K562 (cell line): ENCODE measurements at regions not wholly inside any gene's neighbourhood (a gene's known extent, or its start where the extent isn't known, plus 50 kb on each side); places are given as distances from the start of the nearest gene placed in this dataset.

ENCODE experiments used
- ATAC-seq: fragments of 200-7000 bp; cut with Tn5 transposase; 3 replicates; pipeline ENCODE4 v1.9.1; 2020; ENCODE audit warnings: moderate library complexity
- BruUV-seq: library from RNA; stranded (reverse); fragments of 400-500 nt; replicated peaks from 2 replicates; lab custom pipeline; 2021; lab: Mats Ljungman, UMichigan
- CTCF ChIA-PET: fragments of 300-600 bp; formaldehyde crosslinking; extraction: SDS; loops from one replicate; lab custom pipeline; 2021; ENCODE audit warnings: low intra/inter-chr PET ratio; lab: Yijun Ruan, JAX
- POLR2A ChIA-PET: fragments of 300-600, 350-650 bp; sonication (Branson Sonifier 250); formaldehyde crosslinking; extraction: SDS; loops from one replicate; lab custom pipeline; 2021; ENCODE audit warnings: antibody characterized with exemption, inconsistent platforms; lab: Yijun Ruan, JAX
- DNase-seq, 4 experiments: peaks; one replicate each; pipeline versions ENCODE4 v3.0.0 to v3.0.0-alpha.2; 2011 to 2018; ENCODE audit warnings: low spot score in 3 of 4, mixed read lengths in 3 of 4; ENCODE audit errors: extremely low read depth in 1 of 4
- FAIRE-seq: peaks from 2 replicates; lab custom pipeline; 2011; peaks lifted over from hg19 to GRCh38; lab: Jason Lieb, UNC
- H2AFZ ChIP-seq: 2 replicates; pipeline ENCODE4 v1.6.0; 2011; ENCODE audit warnings: low read depth, low read length, control low read depth, inconsistent platforms
- H3K27ac ChIP-seq: fragments of 200-600 bp; 3 replicates; pipeline ENCODE4 v1.8.0; 2011; ENCODE audit warnings: low read depth, mild to moderate bottlenecking, control low read depth, inconsistent platforms, low read length, moderate library complexity, mixed read lengths; ENCODE audit errors: extremely low read depth
- H3K27me3 ChIP-seq, 2 experiments: fragments of 300-600 bp in 1 of 2; 2 replicates in 1 of 2; 3 replicates in 1 of 2; pipeline versions ENCODE4 v1.6.0 to v1.8.0; 2011; ENCODE audit warnings: inconsistent platforms in 2 of 2, low read length in 2 of 2, mild to moderate bottlenecking in 1 of 2, mixed read lengths in 1 of 2, moderate library complexity in 1 of 2; ENCODE audit not compliant: control insufficient read depth in 2 of 2, insufficient read depth in 2 of 2
- H3K36me3 ChIP-seq: fragments of 300-600 bp; 3 replicates; pipeline ENCODE4 v1.8.0; 2011; ENCODE audit warnings: mild to moderate bottlenecking, low read length, inconsistent platforms; ENCODE audit not compliant: control insufficient read depth, insufficient read depth
- H3K4me1 ChIP-seq, 2 experiments: fragments of 200-600 bp in 1 of 2; replicated peaks in 1 of 2; 2 replicates in 1 of 2; 3 replicates in 1 of 2; pipeline versions ENCODE4 v1.5.1 to v1.8.0; 2011; ENCODE audit warnings: inconsistent platforms in 2 of 2, low read length in 2 of 2, mild to moderate bottlenecking in 1 of 2, mixed read lengths in 1 of 2, moderate library complexity in 1 of 2; ENCODE audit not compliant: control insufficient read depth in 2 of 2, insufficient read depth in 2 of 2
- H3K4me2 ChIP-seq: 2 replicates; pipeline ENCODE4 v1.6.1; 2011; ENCODE audit warnings: low read length, control low read depth, inconsistent platforms, mixed read lengths; ENCODE audit not compliant: insufficient read depth
- H3K4me3 ChIP-seq: fragments of 200-600 bp; sonication (generic), shearing (Covaris generic); 2 replicates; pipeline ENCODE4 v1.5.1; 2016; ENCODE audit warnings: control low read depth, inconsistent platforms
- H3K79me2 ChIP-seq: fragments of 200-600 bp; 3 replicates; pipeline ENCODE4 v1.8.0; 2011; ENCODE audit warnings: low read length, inconsistent platforms; ENCODE audit not compliant: control insufficient read depth, insufficient read depth
- H3K9ac ChIP-seq, 2 experiments: 2 replicates each; pipeline versions ENCODE4 v1.6.0 to v1.6.1; 2011; ENCODE audit warnings: low read depth in 2 of 2, low read length in 2 of 2, control low read depth in 1 of 2, inconsistent platforms in 1 of 2, mild to moderate bottlenecking in 1 of 2, mixed read lengths in 1 of 2; ENCODE audit not compliant: insufficient read depth in 1 of 2
- H3K9me1 ChIP-seq: one replicate; pipeline ENCODE4 v1.6.0; 2011; ENCODE audit warnings: inconsistent platforms, mild to moderate bottlenecking, low read length, moderate library complexity; ENCODE audit not compliant: control insufficient read depth, insufficient read depth
- H3K9me3 ChIP-seq: replicated peaks from 2 replicates; pipeline ENCODE4 v1.5.1; 2011; ENCODE audit warnings: low read depth, low read length, inconsistent platforms; ENCODE audit not compliant: control insufficient read depth, insufficient read depth
- H4K20me1 ChIP-seq: replicated peaks from 2 replicates; pipeline ENCODE4 v1.6.1; 2011; ENCODE audit warnings: low read length, inconsistent platforms, mixed read lengths; ENCODE audit not compliant: control insufficient read depth, insufficient read depth
- IFI16 ChIP-seq: fragments of 250-450 bp; sonication (Bioruptor Pico); IDR thresholded peaks from 2 replicates; pipeline ENCODE4 v2.1.2; 2022; ENCODE audit warnings: mild to moderate bottlenecking, inconsistent platforms
- MECOM ChIP-seq: fragments of 250-450 bp; sonication (Bioruptor Pico); IDR thresholded peaks from 2 replicates; pipeline ENCODE4 v1.8.0; 2022; ENCODE audit warnings: inconsistent platforms
- RBM34 ChIP-seq: fragments of 200-400 bp; formaldehyde crosslinking; IDR thresholded peaks from 2 replicates; pipeline ENCODE4 v1.6.1; 2018; ENCODE audit warnings: low read length, borderline replicate concordance; ENCODE audit not compliant: insufficient read depth
- SMARCB1 ChIP-seq: IDR thresholded peaks from 2 replicates; pipeline ENCODE4 v1.6.1; 2011; ENCODE audit warnings: improper control_type of control experiment, low read depth; ENCODE audit not compliant: insufficient read length
- SPI1 ChIP-seq: IDR thresholded peaks from 2 replicates; pipeline ENCODE4 v1.6.1; 2011; ENCODE audit warnings: low read depth, low read length, control low read depth, borderline replicate concordance
- TAF1 ChIP-seq: IDR thresholded peaks from 2 replicates; pipeline ENCODE4 v1.6.1; 2011; ENCODE audit warnings: mild to moderate bottlenecking, low read length, moderate library complexity; ENCODE audit not compliant: insufficient read depth, control insufficient read depth, severe bottlenecking; ENCODE audit errors: extremely low read depth
- ZNF146 ChIP-seq: IDR thresholded peaks from one replicate; pipeline ENCODE4 v1.6.1; 2018; ENCODE audit warnings: missing compliant biosample characterization; ENCODE audit not compliant: unreplicated experiment
- WGBS: fragments of 100-300 bp; shearing (Covaris generic); methylation state at CpG from one replicate; pipeline ENCODE4 v1.1.6; 2016; ENCODE audit warnings: low coverage, mixed read lengths; ENCODE audit not compliant: insufficient coverage; ENCODE audit errors: missing lambda C conversion rate; 5-methylcytosine and 5-hydroxymethylcytosine counted together
- in situ Hi-C: fragments of 300-500 bp; cut with MboI; formaldehyde crosslinking; loops from 4 replicates; pipeline ENCODE4 v1.15.0; 2018; ENCODE audit warnings: inconsistent platforms, mixed read lengths
- intact Hi-C: fragments of 100-400 bp; cut with micrococcal nuclease; formaldehyde crosslinking; loops from 2 replicates; pipeline ENCODE4 v1.14.2; 2022
- TF ChIP-seq, protein P1 (sequence below): fragments of 250-450 bp; sonication (Bioruptor Pico); IDR thresholded peaks from 2 replicates; pipeline ENCODE4 v1.8.0; 2022; ENCODE audit warnings: moderate library complexity, mild to moderate bottlenecking, inconsistent platforms
- TF ChIP-seq, protein P2 (sequence below): sonication (generic); formaldehyde crosslinking; IDR thresholded peaks from 2 replicates; pipeline ENCODE4 v1.8.1; 2023; ENCODE audit warnings: missing genetic modification reagents, mild to moderate bottlenecking, borderline replicate concordance
- TF ChIP-seq, protein P3 (sequence below): fragments of 450-650 bp; IDR thresholded peaks from 2 replicates; pipeline ENCODE4 v1.7.0; 2016; ENCODE audit warnings: borderline replicate concordance
- TF ChIP-seq, protein P4 (sequence below): sonication (generic); formaldehyde crosslinking; IDR thresholded peaks from 2 replicates; pipeline ENCODE4 v1.8.0; 2022; ENCODE audit warnings: mild to moderate bottlenecking, missing genetic modification reagents, borderline replicate concordance

DNA sequence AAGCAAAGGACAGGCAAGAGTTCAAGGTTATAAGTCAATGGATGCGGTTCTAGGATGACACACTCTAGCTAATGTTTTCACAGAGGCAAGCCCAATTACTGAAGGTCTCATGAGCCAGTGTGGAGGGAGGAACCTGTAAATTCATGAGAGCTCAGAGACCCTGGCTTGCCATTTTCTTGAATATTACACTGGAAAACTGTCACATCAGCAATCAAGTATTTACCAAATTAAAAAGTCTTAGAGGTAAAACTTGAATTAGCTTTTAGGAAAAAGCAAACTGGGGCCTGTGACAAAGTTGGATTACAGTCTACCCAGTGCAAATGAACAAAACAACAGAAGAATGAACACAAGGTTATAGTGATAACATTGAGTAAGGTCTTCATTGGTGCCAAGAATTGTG is 636.9 kb upstream of the TLE4 start (continued):
- TF ChIP-seq, protein P1, sequence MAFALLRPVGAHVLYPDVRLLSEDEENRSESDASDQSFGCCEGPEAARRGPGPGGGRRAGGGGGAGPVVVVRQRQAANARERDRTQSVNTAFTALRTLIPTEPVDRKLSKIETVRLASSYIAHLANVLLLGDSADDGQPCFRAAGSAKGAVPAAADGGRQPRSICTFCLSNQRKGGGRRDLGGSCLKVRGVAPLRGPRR, result no peak

DNA sequence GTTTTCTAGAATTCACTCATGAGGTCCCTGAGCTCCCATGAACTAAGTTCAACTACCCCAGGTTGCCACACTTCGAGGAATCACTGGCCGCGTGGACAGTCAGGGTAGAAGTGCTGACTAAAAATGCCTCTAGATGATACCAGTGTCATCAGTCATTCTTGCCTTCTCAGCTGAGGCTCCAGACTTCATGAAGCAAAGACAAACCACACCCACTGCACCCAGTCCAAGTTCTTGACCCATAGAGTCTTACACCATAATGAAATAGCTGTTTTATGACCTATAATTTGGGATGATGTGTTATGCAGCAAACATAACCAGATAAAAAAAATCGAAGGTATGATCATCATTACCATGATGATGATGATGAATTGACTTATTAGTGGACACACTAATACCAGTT is 632.9 kb upstream of the TLE4 start:
- Histone ChIP-seq H3K27me3 (no peaks in the 10 kb centered on the region), H4K20me1 (no peaks in the 10 kb centered on the region), H2AFZ (no peak overlapping the region), H3K4me3 (no peak overlapping the region), H3K27ac (no peak overlapping the region), H3K4me1 (no peaks in the 10 kb centered on the region), H3K9me1 (no peaks in the 10 kb centered on the region), H3K9me3 (no peaks in the 10 kb centered on the region), H3K79me2 (no peaks in the 10 kb centered on the region), H3K36me3 (no peaks in the 10 kb centered on the region), H3K4me2 (no peak overlapping the region), H3K9ac (no peak overlapping the region)
- ChIA-PET POLR2A (no interaction called here), CTCF (no interaction called here)
- FAIRE-seq (no peak), ATAC-seq (no peak), DNase-seq (no peak)
- BruUV-seq, result no TSS peak
- 0% methylated on average over 4 of the region's 4 CpGs for WGBS
- in situ Hi-C loops, result no loop called here
- intact Hi-C loops, result no loop called here
- TF ChIP-seq, protein P2, sequence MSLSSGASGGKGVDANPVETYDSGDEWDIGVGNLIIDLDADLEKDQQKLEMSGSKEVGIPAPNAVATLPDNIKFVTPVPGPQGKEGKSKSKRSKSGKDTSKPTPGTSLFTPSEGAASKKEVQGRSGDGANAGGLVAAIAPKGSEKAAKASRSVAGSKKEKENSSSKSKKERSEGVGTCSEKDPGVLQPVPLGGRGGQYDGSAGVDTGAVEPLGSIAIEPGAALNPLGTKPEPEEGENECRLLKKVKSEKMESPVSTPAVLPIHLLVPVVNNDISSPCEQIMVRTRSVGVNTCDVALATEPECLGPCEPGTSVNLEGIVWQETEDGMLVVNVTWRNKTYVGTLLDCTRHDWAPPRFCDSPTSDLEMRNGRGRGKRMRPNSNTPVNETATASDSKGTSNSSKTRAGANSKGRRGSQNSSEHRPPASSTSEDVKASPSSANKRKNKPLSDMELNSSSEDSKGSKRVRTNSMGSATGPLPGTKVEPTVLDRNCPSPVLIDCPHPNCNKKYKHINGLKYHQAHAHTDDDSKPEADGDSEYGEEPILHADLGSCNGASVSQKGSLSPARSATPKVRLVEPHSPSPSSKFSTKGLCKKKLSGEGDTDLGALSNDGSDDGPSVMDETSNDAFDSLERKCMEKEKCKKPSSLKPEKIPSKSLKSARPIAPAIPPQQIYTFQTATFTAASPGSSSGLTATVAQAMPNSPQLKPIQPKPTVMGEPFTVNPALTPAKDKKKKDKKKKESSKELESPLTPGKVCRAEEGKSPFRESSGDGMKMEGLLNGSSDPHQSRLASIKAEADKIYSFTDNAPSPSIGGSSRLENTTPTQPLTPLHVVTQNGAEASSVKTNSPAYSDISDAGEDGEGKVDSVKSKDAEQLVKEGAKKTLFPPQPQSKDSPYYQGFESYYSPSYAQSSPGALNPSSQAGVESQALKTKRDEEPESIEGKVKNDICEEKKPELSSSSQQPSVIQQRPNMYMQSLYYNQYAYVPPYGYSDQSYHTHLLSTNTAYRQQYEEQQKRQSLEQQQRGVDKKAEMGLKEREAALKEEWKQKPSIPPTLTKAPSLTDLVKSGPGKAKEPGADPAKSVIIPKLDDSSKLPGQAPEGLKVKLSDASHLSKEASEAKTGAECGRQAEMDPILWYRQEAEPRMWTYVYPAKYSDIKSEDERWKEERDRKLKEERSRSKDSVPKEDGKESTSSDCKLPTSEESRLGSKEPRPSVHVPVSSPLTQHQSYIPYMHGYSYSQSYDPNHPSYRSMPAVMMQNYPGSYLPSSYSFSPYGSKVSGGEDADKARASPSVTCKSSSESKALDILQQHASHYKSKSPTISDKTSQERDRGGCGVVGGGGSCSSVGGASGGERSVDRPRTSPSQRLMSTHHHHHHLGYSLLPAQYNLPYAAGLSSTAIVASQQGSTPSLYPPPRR, result no peak
- TF ChIP-seq IFI16 (CRISPR knock-in tag), result no peak
- no peak for TF ChIP-seq RBM34
- no peak for TF ChIP-seq SMARCB1
- TF ChIP-seq, protein P3, sequence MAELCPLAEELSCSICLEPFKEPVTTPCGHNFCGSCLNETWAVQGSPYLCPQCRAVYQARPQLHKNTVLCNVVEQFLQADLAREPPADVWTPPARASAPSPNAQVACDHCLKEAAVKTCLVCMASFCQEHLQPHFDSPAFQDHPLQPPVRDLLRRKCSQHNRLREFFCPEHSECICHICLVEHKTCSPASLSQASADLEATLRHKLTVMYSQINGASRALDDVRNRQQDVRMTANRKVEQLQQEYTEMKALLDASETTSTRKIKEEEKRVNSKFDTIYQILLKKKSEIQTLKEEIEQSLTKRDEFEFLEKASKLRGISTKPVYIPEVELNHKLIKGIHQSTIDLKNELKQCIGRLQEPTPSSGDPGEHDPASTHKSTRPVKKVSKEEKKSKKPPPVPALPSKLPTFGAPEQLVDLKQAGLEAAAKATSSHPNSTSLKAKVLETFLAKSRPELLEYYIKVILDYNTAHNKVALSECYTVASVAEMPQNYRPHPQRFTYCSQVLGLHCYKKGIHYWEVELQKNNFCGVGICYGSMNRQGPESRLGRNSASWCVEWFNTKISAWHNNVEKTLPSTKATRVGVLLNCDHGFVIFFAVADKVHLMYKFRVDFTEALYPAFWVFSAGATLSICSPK, result no peak
- no peak for TF ChIP-seq TAF1
- TF ChIP-seq, protein P4, sequence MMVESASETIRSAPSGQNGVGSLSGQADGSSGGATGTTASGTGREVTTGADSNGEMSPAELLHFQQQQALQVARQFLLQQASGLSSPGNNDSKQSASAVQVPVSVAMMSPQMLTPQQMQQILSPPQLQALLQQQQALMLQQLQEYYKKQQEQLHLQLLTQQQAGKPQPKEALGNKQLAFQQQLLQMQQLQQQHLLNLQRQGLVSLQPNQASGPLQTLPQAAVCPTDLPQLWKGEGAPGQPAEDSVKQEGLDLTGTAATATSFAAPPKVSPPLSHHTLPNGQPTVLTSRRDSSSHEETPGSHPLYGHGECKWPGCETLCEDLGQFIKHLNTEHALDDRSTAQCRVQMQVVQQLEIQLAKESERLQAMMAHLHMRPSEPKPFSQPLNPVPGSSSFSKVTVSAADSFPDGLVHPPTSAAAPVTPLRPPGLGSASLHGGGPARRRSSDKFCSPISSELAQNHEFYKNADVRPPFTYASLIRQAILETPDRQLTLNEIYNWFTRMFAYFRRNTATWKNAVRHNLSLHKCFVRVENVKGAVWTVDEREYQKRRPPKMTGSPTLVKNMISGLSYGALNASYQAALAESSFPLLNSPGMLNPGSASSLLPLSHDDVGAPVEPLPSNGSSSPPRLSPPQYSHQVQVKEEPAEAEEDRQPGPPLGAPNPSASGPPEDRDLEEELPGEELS (CRISPR knock-in tag), result no peak
- no peak for TF ChIP-seq SPI1
- TF ChIP-seq MECOM (CRISPR knock-in tag), result no peak
- no peak for TF ChIP-seq ZNF146 (CRISPR knock-in tag)
